GM12878 (cell line): ENCODE measurements at regions not wholly inside any gene's neighbourhood (a gene's known extent, or its start where the extent isn't known, plus 50 kb on each side); places are given as distances from the start of the nearest gene placed in this dataset.

Experiments
- CEBPZ ChIP-seq: fragments of 150-350 bp; IDR thresholded peaks from 2 replicates; pipeline ENCODE4 v1.6.1; 2016; ENCODE audit warnings: low read depth, low read length
- CTCF ChIP-seq, 3 experiments: IDR thresholded peaks in 2 of 3; conservative IDR thresholded peaks in 1 of 3; 2 replicates each; pipeline ENCODE4 v1.5.1; 2011; ENCODE audit warnings: low read depth in 3 of 3, low read length in 3 of 3, mild to moderate bottlenecking in 3 of 3, control low read depth in 2 of 3, moderate library complexity in 2 of 3, inconsistent platforms in 1 of 3, mixed read lengths in 1 of 3; ENCODE audit not compliant: control insufficient read depth in 2 of 3, insufficient read depth in 1 of 3; ENCODE audit errors: extremely low read depth in 1 of 3
- FOS ChIP-seq: IDR thresholded peaks from 3 replicates; pipeline ENCODE4 v1.6.1; 2011; ENCODE audit warnings: borderline replicate concordance; ENCODE audit not compliant: insufficient read length; ENCODE audit errors: extremely low read depth
- LARP7 ChIP-seq: fragments of 450-650 bp; IDR thresholded peaks from 2 replicates; pipeline ENCODE4 v1.6.1; 2017; ENCODE audit warnings: mild to moderate bottlenecking
- POLR2AphosphoS5 ChIP-seq: IDR thresholded peaks from 2 replicates; pipeline ENCODE4 v1.6.1; 2011; ENCODE audit warnings: mild to moderate bottlenecking, low read length, inconsistent platforms
- POU2F2 ChIP-seq: IDR thresholded peaks from 3 replicates; pipeline ENCODE4 v1.6.1; 2011; ENCODE audit warnings: low read depth, mild to moderate bottlenecking, low read length, borderline replicate concordance
- RB1 ChIP-seq: fragments of 450-650 bp; formaldehyde crosslinking; IDR thresholded peaks from 2 replicates; pipeline ENCODE4 v1.6.1; 2017; ENCODE audit warnings: mild to moderate bottlenecking, borderline replicate concordance
- SKIL ChIP-seq: fragments of 450-650 bp; IDR thresholded peaks from 2 replicates; pipeline ENCODE4 v1.6.1; 2017; ENCODE audit warnings: mild to moderate bottlenecking, low read depth, inconsistent platforms; ENCODE audit not compliant: poor library complexity, severe bottlenecking
- SP1 ChIP-seq: IDR thresholded peaks from one replicate; pipeline ENCODE4 v1.6.1; 2011; ENCODE audit warnings: low read depth, low read length

GRCh38 chr15:38864827-38865581 lies 300.4 kb upstream of the RASGRP1 start:
- no peak for TF ChIP-seq CTCF (IDR thresholded peaks at IDR 0.05 in 2 of 3, conservative IDR thresholded peaks at IDR 0.05 in 1 of 3; ENCODE audit: control insufficient read depth in 2 of 3, extremely low read depth in 1 of 3, insufficient read depth in 1 of 3, low read depth in 3 of 3, low read length in 3 of 3)
- no peak for TF ChIP-seq POLR2AphosphoS5
- TF ChIP-seq SKIL = no peak
- TF ChIP-seq SP1 = no peak
- no peak for TF ChIP-seq POU2F2
- TF ChIP-seq RB1 = no peak
- no peak for TF ChIP-seq LARP7
- no peak for TF ChIP-seq CEBPZ
- no peak for TF ChIP-seq FOS
